Endothelial cell of umbilical vein (primary cell): ENCODE measurements at regions not wholly inside any gene's neighbourhood (a gene's known extent, or its start where the extent isn't known, plus 50 kb on each side); places are given as distances from the start of the nearest gene placed in this dataset.

Experiments used
- BruUV-seq: library from RNA; stranded (reverse); fragments of 400-500 nt; replicated peaks from 2 replicates; lab custom pipeline; 2021; lab: Mats Ljungman, UMichigan
- CTCF ChIA-PET: fragments of 300-600, 350-600 bp; sonication (Branson Sonifier 250); formaldehyde crosslinking; loops from one replicate; lab custom pipeline; 2021; ENCODE audit warnings: antibody characterized with exemption, inconsistent platforms; lab: Charles Lee
- POLR2A ChIA-PET: fragments of 300-600, 350-600 bp; sonication (Branson Sonifier 250); formaldehyde crosslinking; loops from one replicate; lab custom pipeline; 2021; ENCODE audit warnings: antibody characterized with exemption, inconsistent platforms; lab: Charles Lee
- DNase-seq: peaks from one replicate; pipeline ENCODE4 v3.0.0-alpha.2; 2011; ENCODE audit warnings: low read depth, low spot score
- FAIRE-seq: peaks from 2 replicates; lab custom pipeline; 2011; peaks lifted over from hg19 to GRCh38; lab: Jason Lieb, UNC
- H2AFZ ChIP-seq: 2 replicates; pipeline ENCODE4 v1.6.0; 2012; ENCODE audit warnings: low read depth, low read length, control low read depth, inconsistent platforms
- H3K27ac ChIP-seq: 2 replicates; pipeline ENCODE4 v1.5.1; 2011; ENCODE audit warnings: low read depth, mild to moderate bottlenecking, control low read depth, low read length, moderate library complexity; ENCODE audit not compliant: insufficient read depth
- H3K27me3 ChIP-seq, 2 experiments: 2 replicates each; pipeline versions ENCODE4 v1.6.0 to v1.6.1; 2011; ENCODE audit warnings: low read length in 2 of 2, mixed read lengths in 1 of 2; ENCODE audit not compliant: control insufficient read depth in 2 of 2, insufficient read depth in 2 of 2
- H3K36me3 ChIP-seq, 2 experiments: 2 replicates in 1 of 2; 3 replicates in 1 of 2; pipeline ENCODE4 v1.5.1; 2011; ENCODE audit warnings: low read length in 2 of 2, mild to moderate bottlenecking in 1 of 2, moderate library complexity in 1 of 2; ENCODE audit not compliant: control insufficient read depth in 2 of 2, insufficient read depth in 2 of 2; ENCODE audit errors: extremely low read depth in 1 of 2
- H3K4me1 ChIP-seq: 3 replicates; pipeline ENCODE4 v1.5.1; 2011; ENCODE audit warnings: mild to moderate bottlenecking, low read length; ENCODE audit not compliant: control insufficient read depth, insufficient read depth; ENCODE audit errors: extremely low read depth
- H3K4me2 ChIP-seq: 2 replicates; pipeline ENCODE4 v1.6.1; 2011; ENCODE audit warnings: low read length, control low read depth, mixed read lengths; ENCODE audit not compliant: insufficient read depth
- H3K4me3 ChIP-seq, 3 experiments: fragments of 200-600 bp in 1 of 3; sonication (generic), shearing (Covaris generic) in 1 of 3; replicated peaks in 1 of 3; 2 replicates each; pipeline ENCODE4 v1.5.1; 2011 to 2016; ENCODE audit warnings: control low read depth in 3 of 3, low read length in 3 of 3, mild to moderate bottlenecking in 2 of 3, inconsistent platforms in 1 of 3, low read depth in 1 of 3, moderate library complexity in 1 of 3; ENCODE audit not compliant: insufficient read depth in 1 of 3
- H3K79me2 ChIP-seq: 2 replicates; pipeline ENCODE4 v1.6.0; 2012; ENCODE audit warnings: low read length, inconsistent platforms; ENCODE audit not compliant: control insufficient read depth, insufficient read depth
- H3K9ac ChIP-seq: replicated peaks from 2 replicates; pipeline ENCODE3; 2011; ENCODE audit warnings: low read length, control low read depth; ENCODE audit not compliant: insufficient read depth; ENCODE audit errors: extremely low read depth
- H3K9me1 ChIP-seq: replicated peaks from 3 replicates; pipeline ENCODE4 v1.6.0; 2011; ENCODE audit warnings: mild to moderate bottlenecking, low read length; ENCODE audit not compliant: control insufficient read depth, insufficient read depth; ENCODE audit errors: extremely low read depth
- H3K9me3 ChIP-seq: replicated peaks from 2 replicates; pipeline ENCODE4 v1.5.1; 2012; ENCODE audit warnings: low read length, inconsistent platforms; ENCODE audit not compliant: control insufficient read depth, insufficient read depth
- H4K20me1 ChIP-seq: replicated peaks from 2 replicates; pipeline ENCODE3; 2011; ENCODE audit warnings: mild to moderate bottlenecking, low read length; ENCODE audit not compliant: control insufficient read depth, insufficient read depth; ENCODE audit errors: extremely low read depth
- EZH2 ChIP-seq: IDR thresholded peaks from 2 replicates; pipeline ENCODE4 v1.6.1; 2012; ENCODE audit warnings: borderline replicate concordance, low read depth, mild to moderate bottlenecking, moderate library complexity, low read length, inconsistent platforms; ENCODE audit not compliant: severe bottlenecking
- FOS ChIP-seq: IDR thresholded peaks from 2 replicates; pipeline ENCODE4 v1.6.1; 2011; ENCODE audit warnings: mild to moderate bottlenecking, low read length, moderate library complexity, borderline replicate concordance; ENCODE audit not compliant: insufficient read depth
- GATA2 ChIP-seq: IDR thresholded peaks from 2 replicates; pipeline ENCODE4 v1.7.0; 2011; ENCODE audit warnings: low read depth, mild to moderate bottlenecking, moderate library complexity, mixed read lengths, low read length; ENCODE audit not compliant: insufficient read length, insufficient read depth
- JUN ChIP-seq: IDR thresholded peaks from 2 replicates; pipeline ENCODE4 v1.6.1; 2011; ENCODE audit warnings: borderline replicate concordance, low read depth; ENCODE audit not compliant: insufficient read length, insufficient read depth
- MYC ChIP-seq: IDR thresholded peaks from one replicate; pipeline ENCODE4 v1.6.1; 2011; ENCODE audit warnings: mild to moderate bottlenecking, low read depth, low read length
- POLR2A ChIP-seq: IDR thresholded peaks from 2 replicates; pipeline ENCODE4 v1.6.1; 2012; ENCODE audit warnings: low read depth, mild to moderate bottlenecking, control low read depth, low read length
- POLR2AphosphoS5 ChIP-seq: IDR thresholded peaks from 2 replicates; pipeline ENCODE4 v1.6.1; 2012; ENCODE audit warnings: low read depth, mild to moderate bottlenecking, control low read depth, low read length, moderate library complexity; ENCODE audit not compliant: insufficient read depth
- dilution Hi-C: fragments of 300-500 bp; cut with MboI; formaldehyde crosslinking; loops from one replicate; pipeline ENCODE4 v1.15.0; 2019; ENCODE audit warnings: low sequenced_read_pairs; ENCODE audit not compliant: extremely low pct_ligation_motif_present
- intact Hi-C: fragments of 100-400 bp; cut with micrococcal nuclease; formaldehyde crosslinking; loops from one replicate; pipeline ENCODE4 v1.10.0; 2022
- TF ChIP-seq, protein P1 (sequence below): IDR thresholded peaks from 2 replicates; pipeline ENCODE4 v1.6.1; 2011; ENCODE audit not compliant: insufficient read depth, insufficient read length
- TF ChIP-seq, protein P2 (sequence below), 2 donors: IDR thresholded peaks; 1 replicate in 1 of 2; 2 replicates in 1 of 2; pipeline ENCODE4 v1.5.1; 2011; ENCODE audit warnings: low read length in 2 of 2, mild to moderate bottlenecking in 2 of 2, moderate library complexity in 2 of 2, control low read depth in 1 of 2, inconsistent platforms in 1 of 2, low read depth in 1 of 2; ENCODE audit not compliant: insufficient read depth in 1 of 2; ENCODE audit errors: extremely low read depth in 1 of 2

DNA sequence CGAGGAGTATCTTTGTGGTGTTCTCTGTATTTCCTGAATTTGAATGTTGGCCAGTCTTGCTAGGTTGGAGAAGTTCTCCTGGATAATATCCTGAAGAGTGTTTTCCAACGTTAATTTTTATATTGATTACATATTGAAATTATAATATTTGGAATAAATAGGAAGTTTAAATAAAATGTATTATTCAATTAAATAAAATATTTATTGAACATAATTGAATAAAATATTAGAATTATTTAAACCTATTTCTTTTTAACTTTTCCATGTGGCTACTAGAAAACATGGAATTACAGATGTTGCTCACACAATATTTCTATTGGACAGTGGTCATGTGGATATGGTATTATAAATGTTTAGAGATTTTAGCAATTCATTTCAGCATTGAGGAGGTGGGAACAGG lies 170.8 kb upstream of the FST start:
- dilution Hi-C loops, result no loop called here
- no peaks in the 10 kb centered on the region for H3K36me3 ChIP-seq
- no peak for FAIRE-seq
- TF ChIP-seq EZH2, result no peak
- TF ChIP-seq MYC, result no peak
- TF ChIP-seq, protein P1, sequence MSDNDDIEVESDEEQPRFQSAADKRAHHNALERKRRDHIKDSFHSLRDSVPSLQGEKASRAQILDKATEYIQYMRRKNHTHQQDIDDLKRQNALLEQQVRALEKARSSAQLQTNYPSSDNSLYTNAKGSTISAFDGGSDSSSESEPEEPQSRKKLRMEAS, result no peak
- TF ChIP-seq JUN, result no peak
- no peak for TF ChIP-seq POLR2A
- TF ChIP-seq, protein P2, sequence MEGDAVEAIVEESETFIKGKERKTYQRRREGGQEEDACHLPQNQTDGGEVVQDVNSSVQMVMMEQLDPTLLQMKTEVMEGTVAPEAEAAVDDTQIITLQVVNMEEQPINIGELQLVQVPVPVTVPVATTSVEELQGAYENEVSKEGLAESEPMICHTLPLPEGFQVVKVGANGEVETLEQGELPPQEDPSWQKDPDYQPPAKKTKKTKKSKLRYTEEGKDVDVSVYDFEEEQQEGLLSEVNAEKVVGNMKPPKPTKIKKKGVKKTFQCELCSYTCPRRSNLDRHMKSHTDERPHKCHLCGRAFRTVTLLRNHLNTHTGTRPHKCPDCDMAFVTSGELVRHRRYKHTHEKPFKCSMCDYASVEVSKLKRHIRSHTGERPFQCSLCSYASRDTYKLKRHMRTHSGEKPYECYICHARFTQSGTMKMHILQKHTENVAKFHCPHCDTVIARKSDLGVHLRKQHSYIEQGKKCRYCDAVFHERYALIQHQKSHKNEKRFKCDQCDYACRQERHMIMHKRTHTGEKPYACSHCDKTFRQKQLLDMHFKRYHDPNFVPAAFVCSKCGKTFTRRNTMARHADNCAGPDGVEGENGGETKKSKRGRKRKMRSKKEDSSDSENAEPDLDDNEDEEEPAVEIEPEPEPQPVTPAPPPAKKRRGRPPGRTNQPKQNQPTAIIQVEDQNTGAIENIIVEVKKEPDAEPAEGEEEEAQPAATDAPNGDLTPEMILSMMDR (IDR thresholded peaks at IDR 0.05; ENCODE audit: extremely low read depth in 1 of 2, insufficient read depth in 1 of 2, low read depth in 1 of 2, low read length in 2 of 2), result no peak
- no peak for TF ChIP-seq FOS
- TF ChIP-seq GATA2, result no peak
- TF ChIP-seq POLR2AphosphoS5, result no peak
- BruUV-seq, result no TSS peak
- intact Hi-C loops, result no loop called here
- H3K27ac ChIP-seq, result no peak overlapping the region
- no peak overlapping the region for H3K9ac ChIP-seq
- POLR2A ChIA-PET, result no interaction called here
- no peaks in the 10 kb centered on the region for H3K4me1 ChIP-seq
- H3K9me1 ChIP-seq, result no peaks in the 10 kb centered on the region
- no peak overlapping the region for H3K4me3 ChIP-seq
- CTCF ChIA-PET, result no interaction called here
- no peaks in the 10 kb centered on the region for H3K9me3 ChIP-seq
- H3K27me3 ChIP-seq, result no peaks in the 10 kb centered on the region
- no peak overlapping the region for H3K4me2 ChIP-seq
- no peaks in the 10 kb centered on the region for H4K20me1 ChIP-seq
- H2AFZ ChIP-seq, result no peak overlapping the region
- DNase-seq, result no peak
- H3K79me2 ChIP-seq, result no peaks in the 10 kb centered on the region
